ENCODE measurements at regions not wholly inside any gene's neighbourhood (a gene's known extent, or its start where the extent isn't known, plus 50 kb on each side); places are given as distances from the start of the nearest gene placed in this dataset.

DNA sequence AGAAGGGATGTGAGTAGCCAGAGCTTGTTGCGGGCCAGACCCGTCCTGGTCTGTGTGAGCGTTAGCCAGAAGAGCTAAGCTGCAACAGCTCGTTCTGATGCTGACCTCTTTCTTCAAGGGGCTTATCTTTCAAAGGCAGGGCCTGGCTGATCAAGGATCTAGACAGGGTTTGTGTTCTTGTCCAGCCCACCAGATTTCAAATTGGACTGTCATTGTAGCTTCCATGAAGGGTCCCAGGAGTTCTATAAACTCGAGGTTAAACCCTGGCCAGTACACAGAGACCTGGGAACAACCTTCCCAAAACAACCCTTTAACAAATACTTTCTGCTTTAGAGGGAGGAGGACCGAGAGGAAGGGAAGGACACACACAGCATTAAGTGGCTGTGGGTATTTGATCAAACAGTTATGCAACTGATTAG lies 153.0 kb upstream of the TUT7 start:
- Histone ChIP-seq H3K9ac (ENCODE audit: insufficient read depth, low read length) (no peak overlapping the region), H3K9me3 (ENCODE audit: control insufficient read depth, insufficient read depth, low read depth, low read length) (no peaks in the 10 kb centered on the region), H3K4me3 (replicated peaks in 1 of 4; ENCODE audit: control extremely low read depth in 1 of 4, insufficient read depth in 1 of 4, low read depth in 3 of 4, low read length in 4 of 4) (no peak overlapping the region), H3K27me3 (ENCODE audit: control insufficient read depth, insufficient read depth, low read length) (no peaks in the 10 kb centered on the region), H3K4me2 (ENCODE audit: extremely low read depth, insufficient read depth, low read length) (peak overlapping the region; percentile 25), H3K27ac (ENCODE audit: insufficient read depth, low read length) (no peak overlapping the region), H3K36me3 (ENCODE audit: control insufficient read depth, insufficient read depth, low read length) (no peaks in the 10 kb centered on the region), H4K20me1 (ENCODE audit: control insufficient read depth, extremely low read depth, insufficient read depth, low read length) (no peaks in the 10 kb centered on the region), H2AFZ (ENCODE audit: low read length) (peak overlapping the region; percentile 62), H3K79me2 (ENCODE audit: control insufficient read depth, insufficient read depth, low read length) (no peaks in the 10 kb centered on the region), H3K4me1 (ENCODE audit: control insufficient read depth, extremely low read depth, insufficient read depth, low read length) (no peaks in the 10 kb centered on the region)
- DNase-seq (ENCODE audit: low read depth in 2 of 2) = no peak
- TF ChIP-seq, protein P1, sequence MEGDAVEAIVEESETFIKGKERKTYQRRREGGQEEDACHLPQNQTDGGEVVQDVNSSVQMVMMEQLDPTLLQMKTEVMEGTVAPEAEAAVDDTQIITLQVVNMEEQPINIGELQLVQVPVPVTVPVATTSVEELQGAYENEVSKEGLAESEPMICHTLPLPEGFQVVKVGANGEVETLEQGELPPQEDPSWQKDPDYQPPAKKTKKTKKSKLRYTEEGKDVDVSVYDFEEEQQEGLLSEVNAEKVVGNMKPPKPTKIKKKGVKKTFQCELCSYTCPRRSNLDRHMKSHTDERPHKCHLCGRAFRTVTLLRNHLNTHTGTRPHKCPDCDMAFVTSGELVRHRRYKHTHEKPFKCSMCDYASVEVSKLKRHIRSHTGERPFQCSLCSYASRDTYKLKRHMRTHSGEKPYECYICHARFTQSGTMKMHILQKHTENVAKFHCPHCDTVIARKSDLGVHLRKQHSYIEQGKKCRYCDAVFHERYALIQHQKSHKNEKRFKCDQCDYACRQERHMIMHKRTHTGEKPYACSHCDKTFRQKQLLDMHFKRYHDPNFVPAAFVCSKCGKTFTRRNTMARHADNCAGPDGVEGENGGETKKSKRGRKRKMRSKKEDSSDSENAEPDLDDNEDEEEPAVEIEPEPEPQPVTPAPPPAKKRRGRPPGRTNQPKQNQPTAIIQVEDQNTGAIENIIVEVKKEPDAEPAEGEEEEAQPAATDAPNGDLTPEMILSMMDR (conservative IDR thresholded peaks at IDR 0.05 in 1 of 2, IDR thresholded peaks at IDR 0.05 in 1 of 2; ENCODE audit: low read depth in 1 of 2, low read length in 2 of 2) = no peak
- TF ChIP-seq EZH2 (IDR thresholded peaks at IDR 0.05; ENCODE audit: low read length, missing control alignments) = no peak

DNA sequence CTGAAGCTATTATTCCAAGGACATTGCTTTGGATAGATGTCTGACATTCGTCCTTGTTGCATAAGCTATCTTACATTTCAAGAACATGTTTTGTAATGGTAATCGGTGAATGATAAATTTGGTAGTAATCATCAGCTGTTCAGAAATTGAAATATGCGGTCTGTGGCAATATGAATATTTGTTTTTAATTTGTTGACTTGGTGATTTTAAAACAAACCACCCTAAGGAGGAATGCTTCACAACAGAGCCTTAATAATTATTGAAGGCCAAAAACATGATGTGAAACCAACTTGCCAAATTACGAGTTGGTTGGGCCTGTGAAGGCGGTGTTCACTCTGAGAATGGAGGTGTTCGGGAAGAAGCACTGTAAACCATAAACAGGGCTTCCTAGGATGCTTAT lies 149.7 kb upstream of the TUT7 start:
- Histone ChIP-seq H3K9me3 (ENCODE audit: control insufficient read depth, insufficient read depth, low read depth, low read length) (no peaks in the 10 kb centered on the region), H3K4me3 (replicated peaks in 1 of 4; ENCODE audit: control extremely low read depth in 1 of 4, insufficient read depth in 1 of 4, low read depth in 3 of 4, low read length in 4 of 4) (no peak overlapping the region), H3K79me2 (ENCODE audit: control insufficient read depth, insufficient read depth, low read length) (no peaks in the 10 kb centered on the region), H4K20me1 (ENCODE audit: control insufficient read depth, extremely low read depth, insufficient read depth, low read length) (no peaks in the 10 kb centered on the region), H3K4me1 (ENCODE audit: control insufficient read depth, extremely low read depth, insufficient read depth, low read length) (peaks cover 7% of the 10 kb centered on the region), H3K36me3 (ENCODE audit: control insufficient read depth, insufficient read depth, low read length) (no peaks in the 10 kb centered on the region), H2AFZ (ENCODE audit: low read length) (no peak overlapping the region), H3K27ac (ENCODE audit: insufficient read depth, low read length) (no peak overlapping the region), H3K27me3 (ENCODE audit: control insufficient read depth, insufficient read depth, low read length) (no peaks in the 10 kb centered on the region), H3K9ac (ENCODE audit: insufficient read depth, low read length) (no peak overlapping the region), H3K4me2 (ENCODE audit: extremely low read depth, insufficient read depth, low read length) (no peak overlapping the region)
- TF ChIP-seq, protein P1 (conservative IDR thresholded peaks at IDR 0.05 in 1 of 2, IDR thresholded peaks at IDR 0.05 in 1 of 2; ENCODE audit: low read depth in 1 of 2, low read length in 2 of 2) = no peak
- TF ChIP-seq EZH2 (IDR thresholded peaks at IDR 0.05; ENCODE audit: low read length, missing control alignments) = no peak
- DNase-seq (ENCODE audit: low read depth in 2 of 2) = no peak

DNA sequence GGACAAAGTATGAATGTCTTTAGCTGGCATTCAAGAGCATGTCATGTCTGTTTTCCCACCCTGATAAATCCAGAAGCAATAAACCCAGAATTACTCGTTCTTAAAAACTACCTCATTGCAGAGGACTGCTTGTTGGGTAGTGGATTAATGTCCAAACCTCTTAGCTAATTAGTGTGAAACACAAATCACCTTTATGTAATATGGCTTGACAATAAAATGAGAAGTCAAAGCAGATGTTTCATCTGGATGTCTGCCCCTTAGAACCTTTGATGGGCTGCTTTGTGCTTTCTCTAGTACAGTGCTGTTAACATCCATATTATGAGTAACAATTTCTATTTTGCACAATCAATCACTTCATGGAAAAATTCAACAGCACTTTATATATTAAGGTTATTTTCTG lies 149.1 kb upstream of the TUT7 start:
- no peak overlapping the region for H3K9ac ChIP-seq (ENCODE audit: insufficient read depth, low read length)
- no peak overlapping the region for H3K27ac ChIP-seq (ENCODE audit: insufficient read depth, low read length)
- TF ChIP-seq, protein P1 (conservative IDR thresholded peaks at IDR 0.05 in 1 of 2, IDR thresholded peaks at IDR 0.05 in 1 of 2; ENCODE audit: low read depth in 1 of 2, low read length in 2 of 2) = no peak
- no peak for TF ChIP-seq EZH2 (IDR thresholded peaks at IDR 0.05; ENCODE audit: low read length, missing control alignments)
- DNase-seq (ENCODE audit: low read depth in 2 of 2) = no peak
- H2AFZ ChIP-seq (ENCODE audit: low read length) = no peak overlapping the region
- no peaks in the 10 kb centered on the region for H3K79me2 ChIP-seq (ENCODE audit: control insufficient read depth, insufficient read depth, low read length)
- peaks cover 7% of the 10 kb centered on the region for H3K4me1 ChIP-seq (ENCODE audit: control insufficient read depth, extremely low read depth, insufficient read depth, low read length)
- H3K4me2 ChIP-seq (ENCODE audit: extremely low read depth, insufficient read depth, low read length) = no peak overlapping the region
- H3K27me3 ChIP-seq (ENCODE audit: control insufficient read depth, insufficient read depth, low read length) = no peaks in the 10 kb centered on the region
- no peak overlapping the region for H3K4me3 ChIP-seq (replicated peaks in 1 of 4; ENCODE audit: control extremely low read depth in 1 of 4, insufficient read depth in 1 of 4, low read depth in 3 of 4, low read length in 4 of 4)
- H4K20me1 ChIP-seq (ENCODE audit: control insufficient read depth, extremely low read depth, insufficient read depth, low read length) = no peaks in the 10 kb centered on the region
- no peaks in the 10 kb centered on the region for H3K9me3 ChIP-seq (ENCODE audit: control insufficient read depth, insufficient read depth, low read depth, low read length)
- H3K36me3 ChIP-seq (ENCODE audit: control insufficient read depth, insufficient read depth, low read length) = no peaks in the 10 kb centered on the region

Measured in fibroblast of lung (primary cell).